Panc1 (cell line): ENCODE measurements at regions not wholly inside any gene's neighbourhood (a gene's known extent, or its start where the extent isn't known, plus 50 kb on each side); places are given as distances from the start of the nearest gene placed in this dataset.
"Not testable (repeated sequence)": the region's sequence is repeated elsewhere in the genome, so short reads cannot be mapped to it uniquely, and the experiment has no call there.

Experiments
- ATAC-seq: fragments of 200-7000 bp; cut with Tn5 transposase; 2 replicates; pipeline ENCODE4 v1.9.1; 2020; ENCODE audit warnings: mild to moderate bottlenecking, moderate library complexity
- BruUV-seq: library from RNA; stranded (reverse); fragments of 400-500 nt; replicated peaks from 2 replicates; lab custom pipeline; 2021; lab: Mats Ljungman, UMichigan
- CTCF ChIA-PET: fragments of 300-600 bp; sonication (Branson Sonifier 250); formaldehyde crosslinking; loops from one replicate; lab custom pipeline; 2022; ENCODE audit warnings: antibody characterized with exemption; lab: Charles Lee
- POLR2A ChIA-PET: fragments of 300-600 bp; sonication (Branson Sonifier 250); formaldehyde crosslinking; loops from one replicate; lab custom pipeline; 2022; ENCODE audit warnings: antibody characterized with exemption; lab: Charles Lee
- DNase-seq: peaks from one replicate; pipeline ENCODE4 v3.0.0-alpha.2; 2010; ENCODE audit warnings: low read depth, low spot score
- H3K27ac ChIP-seq: 2 replicates; pipeline ENCODE4 v1.5.1; 2011; ENCODE audit warnings: mild to moderate bottlenecking, low read length, inconsistent platforms
- H3K27me3 ChIP-seq: fragments of 200-500 bp; sonication (Bioruptor generic); 2 replicates; pipeline ENCODE4 v1.6.0; 2014; ENCODE audit warnings: low read length, inconsistent platforms; ENCODE audit not compliant: control insufficient read depth, insufficient read depth
- H3K36me3 ChIP-seq: fragments of 200-500 bp; sonication (Bioruptor generic); 2 replicates; pipeline ENCODE4 v1.5.1; 2014; ENCODE audit warnings: inconsistent platforms, mild to moderate bottlenecking, low read length, moderate library complexity; ENCODE audit not compliant: control insufficient read depth, insufficient read depth
- H3K4me1 ChIP-seq: 2 replicates; pipeline ENCODE4 v1.5.1; 2011; ENCODE audit warnings: inconsistent platforms, mild to moderate bottlenecking, low read length, moderate library complexity; ENCODE audit not compliant: control insufficient read depth, insufficient read depth
- H3K4me3 ChIP-seq, 2 experiments: 2 replicates each; pipeline ENCODE4 v1.5.1; 2011 to 2012; ENCODE audit warnings: low read depth in 2 of 2, low read length in 2 of 2, mild to moderate bottlenecking in 2 of 2, inconsistent platforms in 1 of 2, moderate library complexity in 1 of 2
- H3K9me3 ChIP-seq: fragments of 200-500 bp; sonication (Bioruptor generic); 2 replicates; pipeline ENCODE4 v1.5.1; 2014; ENCODE audit warnings: low read depth, mild to moderate bottlenecking, inconsistent platforms, low read length, moderate library complexity; ENCODE audit not compliant: control insufficient read depth, insufficient read depth
- CTCF ChIP-seq: fragments of 450-650 bp; IDR thresholded peaks from 2 replicates; pipeline ENCODE4 v1.5.1; 2017; ENCODE audit warnings: mild to moderate bottlenecking
- POLR2AphosphoS5 ChIP-seq: IDR thresholded peaks from 2 replicates; pipeline ENCODE4 v1.6.1; 2012; ENCODE audit warnings: mild to moderate bottlenecking, low read depth, low read length, moderate library complexity
- REST ChIP-seq, 2 experiments: IDR thresholded peaks; 2 replicates each; pipeline ENCODE4 v1.6.1; 2011 to 2012; ENCODE audit warnings: low read depth in 2 of 2, control low read depth in 1 of 2, low read length in 1 of 2, mild to moderate bottlenecking in 1 of 2, moderate library complexity in 1 of 2; ENCODE audit not compliant: insufficient read depth in 1 of 2
- SIN3A ChIP-seq: IDR thresholded peaks from 2 replicates; pipeline ENCODE4 v1.6.1; 2012; ENCODE audit warnings: low read depth, mild to moderate bottlenecking, low read length, moderate library complexity, borderline replicate concordance; ENCODE audit not compliant: insufficient read depth
- TCF7L2 ChIP-seq: IDR thresholded peaks from 2 replicates; pipeline ENCODE4 v1.6.1; 2011; ENCODE audit warnings: mild to moderate bottlenecking, low read depth, low read length, inconsistent platforms
- in situ Hi-C: cut with HindIII; loops from 2 replicates; pipeline ENCODE4 v1.10.0; 2016; ENCODE audit warnings: low sequenced_read_pairs, low pct_unique_long_range_greater_than_20kb
- intact Hi-C: fragments of 100-400 bp; cut with micrococcal nuclease; formaldehyde crosslinking; loops from one replicate; pipeline ENCODE4 v1.10.0; 2022; ENCODE audit not compliant: unreplicated experiment

- Histone ChIP-seq H3K36me3 (no peaks in the 10 kb centered on the region), H3K4me1 (no peaks in the 10 kb centered on the region), H3K27me3 (no peaks in the 10 kb centered on the region), H3K27ac (no peak overlapping the region), H3K4me3 (no peak overlapping the region), H3K9me3 (no peaks in the 10 kb centered on the region)
- DNase-seq (no peak), ATAC-seq (no peak)
- intact Hi-C loops (no loop called here), in situ Hi-C loops (no loop called here)
- ChIA-PET CTCF (no interaction called here), POLR2A (no interaction called here)
- BruUV-seq, result no TSS peak
- TF ChIP-seq POLR2AphosphoS5, result no peak
- no peak for TF ChIP-seq SIN3A
- no peak for TF ChIP-seq REST (IDR thresholded peaks at IDR 0.05; ENCODE audit: insufficient read depth in 1 of 2, low read depth in 2 of 2, low read length in 1 of 2)
- no peak for TF ChIP-seq TCF7L2
- TF ChIP-seq CTCF, result no peak
Observed at GRCh38 chr15:91414124-91414523, 314.1 kb downstream of the SV2B start.

GRCh38 chr15:91415258-91415657 is 315.2 kb downstream of the SV2B start:
- POLR2A ChIA-PET, H3K36me3 ChIP-seq, H3K27me3 ChIP-seq, BruUV-seq, H3K9me3 ChIP-seq, H3K4me3 ChIP-seq, CTCF ChIA-PET, in situ Hi-C loops, DNase-seq, intact Hi-C loops, ATAC-seq, H3K4me1 ChIP-seq, H3K27ac ChIP-seq: not testable (repeated sequence)

GRCh38 chr15:91420689-91421088 is 320.6 kb downstream of the SV2B start:
- H3K4me3 ChIP-seq, result no peak overlapping the region
- H3K4me1 ChIP-seq, result no peaks in the 10 kb centered on the region
- TF ChIP-seq REST (IDR thresholded peaks at IDR 0.05; ENCODE audit: insufficient read depth in 1 of 2, low read depth in 2 of 2, low read length in 1 of 2) (no peak), CTCF (no peak)
- DNase-seq (no peak), ATAC-seq (no peak)
- no peaks in the 10 kb centered on the region for H3K36me3 ChIP-seq
- no peaks in the 10 kb centered on the region for H3K27me3 ChIP-seq
- H3K27ac ChIP-seq, result no peak overlapping the region
- ChIA-PET POLR2A (no interaction called here), CTCF (no interaction called here)
- BruUV-seq, result no TSS peak
- in situ Hi-C loops (no loop called here), intact Hi-C loops (no loop called here)
- H3K9me3 ChIP-seq, result no peaks in the 10 kb centered on the region
